ENCODE measurements at regions not wholly inside any gene's neighbourhood (a gene's known extent, or its start where the extent isn't known, plus 50 kb on each side); places are given as distances from the start of the nearest gene placed in this dataset.

DNA sequence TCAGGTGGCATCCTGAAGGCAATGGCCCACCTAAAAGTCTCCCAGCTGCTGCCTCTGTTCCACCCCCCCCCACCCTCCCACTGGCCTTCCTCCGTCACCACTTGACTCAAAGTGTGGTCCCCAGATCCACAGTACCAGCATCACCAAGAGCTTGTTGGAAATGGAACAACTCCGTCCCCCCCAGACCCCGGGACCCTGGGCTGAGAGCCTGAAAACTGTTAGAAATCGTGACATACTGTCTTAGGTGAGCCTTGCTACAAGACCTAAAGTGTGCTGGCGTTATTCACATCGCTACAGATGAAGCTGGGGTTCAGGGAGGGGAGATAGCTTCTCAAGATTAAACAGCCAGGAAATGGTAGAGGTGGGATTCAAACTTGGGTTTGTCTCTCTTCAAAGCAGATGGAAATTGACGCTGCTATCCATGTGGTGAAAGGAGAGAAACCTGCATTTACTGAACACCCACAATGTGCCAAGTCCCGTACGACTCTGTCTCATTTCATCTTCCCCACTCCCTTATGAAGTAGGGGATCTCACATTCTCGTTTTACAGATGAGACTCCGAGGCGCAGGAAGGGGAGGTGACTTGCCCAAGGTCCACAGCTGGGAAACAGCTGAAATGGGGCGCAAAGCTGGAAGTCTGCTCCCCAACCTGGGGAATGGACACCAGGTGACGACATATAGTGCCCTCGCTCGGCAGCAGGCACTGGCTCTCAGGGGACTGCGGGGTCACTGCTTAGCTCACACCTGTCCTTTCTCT lies 52.8 kb upstream of the IFFO2 start:
- peaks cover 22% of the 10 kb centered on the region for H3K4me1 ChIP-seq (ENCODE audit: control insufficient read depth, insufficient read depth, low read length)
- H3K27me3 ChIP-seq (ENCODE audit: control insufficient read depth, insufficient read depth, low read length) = no peaks in the 10 kb centered on the region
- H3K27ac ChIP-seq (ENCODE audit: low read depth, low read length) = peak overlapping the region; percentile 60
- H3K9ac ChIP-seq (ENCODE audit: low read depth, low read length) = no peak overlapping the region
- H3K36me3 ChIP-seq (ENCODE audit: control insufficient read depth, insufficient read depth, low read length) = no peaks in the 10 kb centered on the region
- H3K9me3 ChIP-seq (ENCODE audit: control insufficient read depth, insufficient read depth, low read length) = no peaks in the 10 kb centered on the region
- no peak overlapping the region for H3K4me3 ChIP-seq (ENCODE audit: low read depth, low read length)

DNA sequence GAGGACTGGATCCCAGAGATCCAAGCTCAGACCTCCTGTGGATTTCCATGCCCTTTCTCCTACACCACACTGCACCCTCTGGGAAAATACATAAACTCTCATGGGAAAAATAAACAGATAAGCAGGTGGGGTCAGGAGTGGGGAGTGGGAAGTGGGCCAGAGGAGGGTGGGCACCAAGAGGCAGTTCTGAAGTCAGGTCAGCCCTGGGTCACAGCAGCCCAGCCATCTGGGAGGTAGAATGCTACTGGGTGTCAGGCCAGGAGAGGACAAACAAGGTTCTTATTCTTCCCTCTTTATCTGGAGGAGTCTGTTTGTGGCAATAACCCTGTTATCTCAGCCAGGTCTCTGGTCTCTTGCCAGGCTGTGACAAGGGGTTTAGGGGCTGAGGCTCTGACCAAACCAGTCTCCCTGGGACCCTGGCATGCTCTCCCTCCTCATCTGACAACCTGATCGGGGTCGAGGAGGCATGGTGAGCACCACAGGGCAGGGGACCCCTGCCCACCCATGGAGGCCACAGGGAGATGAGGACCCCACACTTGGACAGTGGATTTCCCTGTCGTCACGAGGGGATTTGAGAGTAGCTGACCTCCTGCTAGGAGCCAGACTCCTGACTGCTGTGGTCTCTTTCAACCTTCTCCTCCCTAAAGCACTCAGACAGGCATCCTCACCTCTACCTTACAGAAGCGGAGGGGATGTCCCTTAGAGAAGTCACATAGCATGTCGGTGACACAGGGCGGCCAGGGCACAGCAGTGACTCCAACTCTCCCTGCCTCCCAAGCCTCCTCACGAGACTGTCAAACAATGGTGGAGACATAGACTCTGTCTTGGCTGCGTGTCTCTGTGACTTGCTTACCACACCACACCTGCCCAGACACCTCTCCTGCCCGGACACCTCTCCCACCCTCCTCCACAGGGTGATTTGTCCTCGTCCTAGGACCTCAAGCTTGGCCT lies 51.3 kb upstream of the IFFO2 start:
- Histone ChIP-seq H3K4me1 (ENCODE audit: control insufficient read depth, insufficient read depth, low read length) (peaks cover 22% of the 10 kb centered on the region), H3K4me3 (ENCODE audit: low read depth, low read length) (no peak overlapping the region), H3K36me3 (ENCODE audit: control insufficient read depth, insufficient read depth, low read length) (no peaks in the 10 kb centered on the region), H3K9ac (ENCODE audit: low read depth, low read length) (no peak overlapping the region), H3K27me3 (ENCODE audit: control insufficient read depth, insufficient read depth, low read length) (no peaks in the 10 kb centered on the region), H3K27ac (ENCODE audit: low read depth, low read length) (no peak overlapping the region), H3K9me3 (ENCODE audit: control insufficient read depth, insufficient read depth, low read length) (no peaks in the 10 kb centered on the region; the same call in 1 of the 2 replicates)

DNA sequence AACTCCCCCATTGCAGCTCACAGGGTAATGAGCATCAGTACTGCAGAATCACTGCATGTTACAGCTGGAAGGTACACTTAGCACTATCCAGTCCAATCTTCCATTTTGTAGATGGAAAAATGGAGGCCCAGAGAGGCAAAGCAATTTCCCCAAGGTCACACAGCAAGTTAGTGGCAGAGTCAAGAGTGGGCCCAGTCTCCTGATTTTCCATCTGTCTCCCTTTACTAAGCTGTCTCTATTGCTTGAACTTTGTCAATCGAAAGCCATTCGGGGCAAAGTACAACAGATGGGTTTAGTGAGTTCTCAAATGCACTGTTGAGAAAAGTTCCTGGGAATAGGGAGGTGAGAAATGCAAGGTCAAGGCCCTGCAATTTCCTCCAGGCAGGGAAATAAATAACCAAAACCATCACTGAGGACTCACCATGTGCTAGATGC lies 50.4 kb upstream of the IFFO2 start:
- no peak overlapping the region for H3K27ac ChIP-seq (ENCODE audit: low read depth, low read length)

More for the DNA sequence above, 50.4 kb upstream of the IFFO2 start:
- peaks cover 3% of the 10 kb centered on the region; the same call in 1 of the 2 replicates for H3K9me3 ChIP-seq (ENCODE audit: control insufficient read depth, insufficient read depth, low read length)
- no peak overlapping the region for H3K4me3 ChIP-seq (ENCODE audit: low read depth, low read length)
- no peak overlapping the region for H3K9ac ChIP-seq (ENCODE audit: low read depth, low read length)
- H3K27me3 ChIP-seq (ENCODE audit: control insufficient read depth, insufficient read depth, low read length) = no peaks in the 10 kb centered on the region
- H3K4me1 ChIP-seq (ENCODE audit: control insufficient read depth, insufficient read depth, low read length) = peaks cover 18% of the 10 kb centered on the region
- H3K36me3 ChIP-seq (ENCODE audit: control insufficient read depth, insufficient read depth, low read length) = no peaks in the 10 kb centered on the region

Measured in HUES48 (cell line).